ENCODE measurements at regions not wholly inside any gene's neighbourhood (a gene's known extent, or its start where the extent isn't known, plus 50 kb on each side); places are given as distances from the start of the nearest gene placed in this dataset.

DNA sequence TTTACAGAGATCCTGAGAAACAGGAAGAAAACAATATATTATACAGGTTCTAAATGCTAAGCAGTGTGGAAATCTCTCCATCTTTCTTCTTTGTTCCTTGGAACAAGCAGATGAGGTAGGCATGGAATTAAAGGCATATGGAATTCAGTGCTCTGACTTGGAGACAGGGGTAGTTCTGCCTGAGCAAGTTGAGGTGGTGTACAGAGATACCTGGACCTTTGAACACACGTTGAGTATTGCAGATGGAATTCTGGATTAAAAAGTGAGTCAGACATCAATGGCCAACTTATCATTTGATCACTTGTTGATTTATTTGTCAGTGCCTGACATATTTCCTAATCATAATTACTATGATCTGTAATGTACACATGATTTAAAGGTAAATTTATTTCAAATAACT, 293.9 kb upstream of the IRX4 start:
- Mint-ChIP-seq H3K9me3 (no peaks in the 10 kb centered on the region), H3K4me1 (no peaks in the 10 kb centered on the region), H3K27ac (peak overlapping the region in 1 of 3 donors; percentile 17), H3K27me3 (no peaks in the 10 kb centered on the region), H3K4me3 (no peak overlapping the region), H3K36me3 (no peaks in the 10 kb centered on the region)

- H3K9me3 Mint-ChIP-seq, result no peaks in the 10 kb centered on the region
- no peak overlapping the region for H3K27ac Mint-ChIP-seq
- no peaks in the 10 kb centered on the region for H3K4me1 Mint-ChIP-seq
- no peaks in the 10 kb centered on the region for H3K36me3 Mint-ChIP-seq
- no peak overlapping the region for H3K4me3 Mint-ChIP-seq
- no peaks in the 10 kb centered on the region for H3K27me3 Mint-ChIP-seq
Measured at GRCh38 chr5:2175842-2176404, 293.2 kb upstream of the IRX4 start.

GRCh38 chr5:2175041-2175440, 292.3 kb upstream of the IRX4 start:
- H3K4me3 Mint-ChIP-seq, result no peak overlapping the region
- no peaks in the 10 kb centered on the region for H3K4me1 Mint-ChIP-seq
- no peak overlapping the region for H3K27ac Mint-ChIP-seq
- no peaks in the 10 kb centered on the region for H3K36me3 Mint-ChIP-seq
- no peaks in the 10 kb centered on the region for H3K9me3 Mint-ChIP-seq
- H3K27me3 Mint-ChIP-seq, result no peaks in the 10 kb centered on the region

- Mint-ChIP-seq H3K27me3 (no peaks in the 10 kb centered on the region), H3K36me3 (no peaks in the 10 kb centered on the region), H3K9me3 (peaks cover 0 to 2% (median 0%) of the 10 kb centered on the region in 3 donors), H3K4me3 (no peak overlapping the region), H3K4me1 (no peaks in the 10 kb centered on the region), H3K27ac (no peak overlapping the region)
Measured at GRCh38 chr5:2174538-2174937, 291.8 kb upstream of the IRX4 start.

- Mint-ChIP-seq H3K9me3 (peaks cover 0 to 3% (median 0%) of the 10 kb centered on the region in 3 donors), H3K27ac (no peak overlapping the region), H3K4me3 (no peak overlapping the region), H3K36me3 (no peaks in the 10 kb centered on the region), H3K4me1 (no peaks in the 10 kb centered on the region), H3K27me3 (peaks cover 3% of the 10 kb centered on the region)
Measured at GRCh38 chr5:2173151-2173834, 290.6 kb upstream of the IRX4 start.

GRCh38 chr5:2172471-2172870, 289.7 kb upstream of the IRX4 start:
- H3K36me3 Mint-ChIP-seq, result no peaks in the 10 kb centered on the region
- H3K4me3 Mint-ChIP-seq, result no peak overlapping the region
- H3K27ac Mint-ChIP-seq, result no peak overlapping the region
- H3K9me3 Mint-ChIP-seq, result peaks cover 0 to 3% (median 0%) of the 10 kb centered on the region in 3 donors
- peaks cover 3% of the 10 kb centered on the region for H3K27me3 Mint-ChIP-seq
- no peaks in the 10 kb centered on the region for H3K4me1 Mint-ChIP-seq

GRCh38 chr5:2170761-2171160, 288.0 kb upstream of the IRX4 start:
- Mint-ChIP-seq H3K36me3 (no peaks in the 10 kb centered on the region), H3K4me1 (no peaks in the 10 kb centered on the region), H3K4me3 (no peak overlapping the region), H3K9me3 (peaks cover 0 to 3% (median 0%) of the 10 kb centered on the region in 3 donors), H3K27me3 (peaks cover 3% of the 10 kb centered on the region), H3K27ac (no peak overlapping the region)

DNA sequence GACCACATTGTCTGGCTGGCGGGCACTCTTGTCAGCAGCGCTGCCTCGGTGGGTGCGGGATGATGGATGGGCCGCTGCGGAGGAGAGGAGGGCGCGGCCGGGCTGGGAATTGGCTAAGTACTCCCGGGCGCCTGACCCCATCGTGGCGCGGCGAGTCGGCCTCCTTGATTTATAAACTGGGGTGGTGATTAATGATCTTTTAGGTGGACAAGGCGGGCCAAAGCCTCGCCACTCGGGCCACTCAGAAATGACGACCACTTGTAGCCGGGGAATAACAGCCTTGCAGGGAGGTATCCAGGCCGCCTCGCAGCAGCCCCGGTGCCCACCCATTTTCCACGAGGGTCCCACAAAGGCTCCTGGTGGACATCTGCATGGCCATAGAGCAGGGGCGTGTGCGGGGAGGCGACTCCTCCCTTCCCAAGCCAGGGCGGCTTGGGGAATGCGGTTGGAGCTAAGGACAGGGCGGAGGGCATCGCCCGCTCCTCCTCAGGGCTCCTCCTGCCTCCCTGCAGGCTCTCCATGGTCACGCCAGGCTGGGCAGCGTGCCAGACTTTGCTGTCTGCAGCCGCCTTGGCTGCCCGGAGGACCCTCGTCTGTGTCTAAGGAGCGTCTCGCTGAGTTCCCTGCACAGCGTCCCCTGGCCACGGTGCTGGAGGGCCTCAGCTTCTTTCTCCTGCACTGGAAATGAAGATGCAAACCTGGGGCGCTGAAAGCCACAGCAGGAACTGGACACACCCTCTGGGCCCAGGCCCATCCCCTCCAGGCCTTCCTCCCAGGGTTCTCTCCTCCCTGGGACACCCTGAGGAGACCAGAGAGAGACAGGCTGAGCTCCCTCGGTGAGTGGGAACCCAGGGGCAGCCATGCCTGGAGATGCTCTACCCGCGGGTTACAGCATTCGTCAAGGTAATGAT, 287.4 kb upstream of the IRX4 start:
- H3K4me1 Mint-ChIP-seq, result no peaks in the 10 kb centered on the region
- no peak overlapping the region for H3K27ac Mint-ChIP-seq
- peaks cover 3% of the 10 kb centered on the region for H3K27me3 Mint-ChIP-seq
- no peaks in the 10 kb centered on the region for H3K36me3 Mint-ChIP-seq
- H3K9me3 Mint-ChIP-seq, result peaks cover 0 to 3% (median 0%) of the 10 kb centered on the region in 3 donors
- H3K4me3 Mint-ChIP-seq, result no peak overlapping the region

GRCh38 chr5:2169430-2169808, 286.7 kb upstream of the IRX4 start:
- Mint-ChIP-seq H3K36me3 (no peaks in the 10 kb centered on the region), H3K27ac (no peak overlapping the region), H3K4me3 (no peak overlapping the region), H3K9me3 (peaks cover 0 to 3% (median 0%) of the 10 kb centered on the region in 3 donors), H3K4me1 (peaks cover 0 to 1% (median 0%) of the 10 kb centered on the region in 3 donors), H3K27me3 (peaks cover 3% of the 10 kb centered on the region)

DNA sequence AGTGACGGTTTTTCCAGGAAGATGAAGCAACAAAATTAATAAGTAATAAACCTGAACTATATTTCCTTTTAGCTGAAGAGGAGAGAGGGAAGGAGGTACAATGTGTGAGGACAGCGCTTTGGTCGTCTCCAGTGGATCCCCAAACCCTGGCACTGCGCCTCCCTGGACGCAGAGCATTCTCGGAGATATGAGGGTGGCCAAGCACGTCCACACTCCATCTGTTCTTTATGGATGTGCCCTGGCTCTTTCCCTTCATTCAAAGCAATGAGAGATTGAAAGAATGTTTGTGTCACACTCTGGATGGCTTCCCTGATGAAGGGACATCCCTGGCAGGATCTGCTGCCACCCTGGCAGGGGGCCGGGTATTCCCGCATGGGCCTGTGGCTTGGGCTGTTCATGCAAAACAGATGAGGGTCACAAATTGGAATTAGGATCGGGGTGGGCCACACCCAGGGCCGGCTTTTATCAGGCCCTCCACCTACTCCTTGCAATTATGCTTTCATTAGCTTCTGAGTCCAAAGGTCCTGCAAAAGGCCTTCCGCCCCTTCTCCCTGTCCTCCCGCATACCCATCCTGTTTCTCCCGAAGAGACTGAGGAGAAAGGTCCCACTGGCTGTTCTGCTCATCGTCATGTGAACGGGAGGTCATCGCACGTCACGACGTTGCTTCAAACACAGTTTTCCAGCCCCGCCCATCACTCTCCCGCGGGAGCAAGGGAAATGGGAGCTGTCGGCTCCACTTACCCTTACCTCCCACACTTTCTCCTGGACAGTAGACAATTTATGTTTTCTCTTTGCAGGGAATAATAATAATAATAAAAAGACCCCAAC, 286.1 kb upstream of the IRX4 start:
- H3K9me3 Mint-ChIP-seq, result peaks cover 0 to 3% (median 0%) of the 10 kb centered on the region in 3 donors
- H3K27ac Mint-ChIP-seq, result no peak overlapping the region

DNA sequence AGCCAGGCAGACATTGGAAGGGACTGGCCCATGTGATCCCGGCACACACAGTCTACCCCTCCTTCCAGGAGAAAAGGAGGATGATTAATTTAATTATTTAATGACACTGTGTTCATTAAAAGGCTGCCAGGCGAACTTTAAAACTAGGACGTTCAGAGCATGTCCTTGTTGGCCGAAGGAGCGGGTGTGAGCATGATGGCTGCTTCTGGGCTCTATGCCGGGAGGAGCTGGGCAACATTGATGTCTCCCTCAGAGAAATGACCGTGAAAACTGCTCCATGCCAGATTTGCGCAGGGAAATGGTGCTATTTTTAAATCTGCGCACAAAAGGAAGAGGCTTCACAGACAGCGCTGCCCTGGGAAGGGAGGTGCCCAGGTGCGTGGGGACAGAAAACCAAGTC, 284.9 kb upstream of the IRX4 start:
- H3K27me3 Mint-ChIP-seq, result peaks cover 3% of the 10 kb centered on the region
- no peaks in the 10 kb centered on the region for H3K36me3 Mint-ChIP-seq
- H3K9me3 Mint-ChIP-seq, result peaks cover 0 to 3% (median 0%) of the 10 kb centered on the region in 3 donors
- H3K4me1 Mint-ChIP-seq, result peaks cover 0 to 1% (median 0%) of the 10 kb centered on the region in 3 donors
- no peak overlapping the region for H3K27ac Mint-ChIP-seq
- H3K4me3 Mint-ChIP-seq, result no peak overlapping the region

More for the DNA sequence above, 286.1 kb upstream of the IRX4 start:
- H3K36me3 Mint-ChIP-seq, result no peaks in the 10 kb centered on the region
- H3K4me3 Mint-ChIP-seq, result no peak overlapping the region
- H3K4me1 Mint-ChIP-seq, result peaks cover 0 to 1% (median 0%) of the 10 kb centered on the region in 3 donors
- peaks cover 3% of the 10 kb centered on the region for H3K27me3 Mint-ChIP-seq

DNA sequence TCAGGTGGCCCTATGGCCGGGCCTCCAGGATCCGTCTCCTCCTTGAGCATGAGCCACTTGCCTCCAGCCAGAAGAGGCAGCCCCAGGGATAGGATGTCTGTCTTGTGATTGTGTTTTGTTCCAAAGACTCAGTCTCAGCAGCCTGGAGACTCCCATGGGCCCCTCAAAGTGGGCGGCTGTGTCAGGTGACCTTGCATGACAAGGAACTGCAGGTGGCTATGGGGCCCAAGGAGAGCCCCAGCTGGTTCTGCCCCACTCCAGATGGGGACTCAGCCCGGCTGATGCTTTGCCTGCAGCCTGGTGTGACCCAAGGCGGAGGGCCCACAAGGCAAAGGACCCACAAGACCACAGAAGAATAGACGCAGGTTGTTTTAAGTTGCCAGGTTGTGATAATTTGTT, 284.3 kb upstream of the IRX4 start:
- no peaks in the 10 kb centered on the region for H3K36me3 Mint-ChIP-seq
- H3K9me3 Mint-ChIP-seq, result peaks cover 0 to 3% (median 0%) of the 10 kb centered on the region in 3 donors
- no peak overlapping the region for H3K4me3 Mint-ChIP-seq
- H3K4me1 Mint-ChIP-seq, result peaks cover 0 to 1% (median 0%) of the 10 kb centered on the region in 3 donors
- H3K27ac Mint-ChIP-seq, result no peak overlapping the region
- H3K27me3 Mint-ChIP-seq, result peaks cover 3% of the 10 kb centered on the region

GRCh38 chr5:2166306-2166978, 283.7 kb upstream of the IRX4 start:
- Mint-ChIP-seq H3K4me3 (no peak overlapping the region), H3K9me3 (peaks cover 0 to 3% (median 0%) of the 10 kb centered on the region in 3 donors), H3K27me3 (peaks cover 3% of the 10 kb centered on the region), H3K27ac (no peak overlapping the region), H3K4me1 (peaks cover 0 to 1% (median 0%) of the 10 kb centered on the region in 3 donors), H3K36me3 (no peaks in the 10 kb centered on the region)

DNA sequence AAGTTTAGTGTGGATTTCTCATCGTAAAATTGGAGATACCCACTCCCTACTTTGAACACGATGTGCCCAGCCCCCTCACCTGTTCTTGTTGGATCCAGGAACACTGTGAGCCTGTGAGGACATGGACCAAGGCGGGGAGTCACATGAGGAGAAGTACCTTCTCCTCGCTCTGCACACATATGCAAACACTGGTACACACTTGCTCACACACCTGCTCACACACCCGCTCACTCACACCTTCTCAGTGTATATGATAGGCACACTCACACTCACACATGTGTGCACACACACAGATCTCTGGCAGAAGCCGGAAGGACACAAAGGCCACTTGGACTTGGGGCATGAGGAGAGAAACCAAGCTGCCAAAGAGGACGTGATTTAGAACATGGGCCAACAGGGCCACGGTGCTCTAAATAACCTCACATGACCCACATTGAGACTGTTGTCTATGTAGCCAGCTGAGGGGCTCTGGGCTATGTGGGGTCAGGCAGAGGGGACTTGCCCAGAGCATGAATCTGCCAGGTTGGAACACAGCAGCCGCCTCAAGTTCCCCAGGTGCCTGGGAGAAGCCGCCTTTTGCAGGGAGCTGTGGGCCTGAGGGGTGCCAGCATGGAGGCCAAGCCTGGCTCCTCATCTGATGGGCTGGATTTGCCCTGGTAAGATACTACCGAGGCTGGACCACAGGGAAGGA, 283.0 kb upstream of the IRX4 start:
- no peak overlapping the region for H3K4me3 Mint-ChIP-seq
- no peak overlapping the region for H3K27ac Mint-ChIP-seq
- H3K9me3 Mint-ChIP-seq, result peaks cover 0 to 3% (median 0%) of the 10 kb centered on the region in 3 donors
- H3K4me1 Mint-ChIP-seq, result peaks cover 0 to 1% (median 0%) of the 10 kb centered on the region in 3 donors
- peaks cover 3% of the 10 kb centered on the region for H3K27me3 Mint-ChIP-seq
- H3K36me3 Mint-ChIP-seq, result no peaks in the 10 kb centered on the region

Measured in IgD-negative memory B cell (primary cell).